Stimulated activated CD4-positive, alpha-beta T cell treated with anti-CD3 and anti-CD28 coated beads, Interleukin-4, amount 100 ng/mL, for 1 hour (primary cell): ENCODE measurements at regions not wholly inside any gene's neighbourhood (a gene's known extent, or its start where the extent isn't known, plus 50 kb on each side); places are given as distances from the start of the nearest gene placed in this dataset.
"Not testable (repeated sequence)": the region's sequence is repeated elsewhere in the genome, so short reads cannot be mapped to it uniquely, and the experiment has no call there.

Source experiments
- DNase-seq: peaks from one replicate; pipeline ENCODE4 v3.0.0-alpha.2; 2020

DNA sequence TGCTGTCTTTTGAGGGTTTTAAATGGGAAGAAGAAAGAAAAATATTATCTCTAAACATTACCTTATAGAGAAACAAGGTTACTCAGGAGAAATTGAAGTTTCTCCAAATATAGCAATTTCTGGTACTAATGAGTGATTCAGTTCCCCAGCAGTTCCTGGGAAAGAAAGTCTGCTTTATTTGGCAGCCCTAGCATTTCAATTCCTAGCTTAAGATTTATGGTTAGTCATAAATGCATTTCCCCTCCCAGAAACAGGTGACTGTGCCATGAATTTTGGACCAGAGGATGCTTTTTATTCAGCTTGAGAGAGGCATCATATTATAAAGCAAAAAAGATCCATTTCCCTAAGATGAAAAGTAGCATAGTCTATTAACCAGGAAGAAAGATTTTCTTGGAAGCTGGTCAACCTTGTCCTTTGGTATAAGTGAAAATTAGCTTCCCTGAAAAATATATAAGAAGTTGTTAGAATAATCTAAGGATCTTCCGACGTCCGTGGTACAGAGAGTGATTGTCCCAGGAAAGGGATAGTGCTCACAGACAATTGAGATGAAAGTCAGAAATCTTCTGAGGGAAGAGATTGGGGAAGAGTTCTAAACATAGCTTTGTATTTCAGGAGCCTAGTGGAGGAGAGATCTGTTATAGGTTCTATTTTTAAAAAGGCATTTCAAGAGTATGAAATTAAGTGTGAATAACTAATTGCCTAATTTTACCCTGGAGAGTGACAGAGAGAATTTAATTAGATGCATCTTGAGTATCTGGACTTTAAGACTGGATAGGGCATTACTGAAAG is 164.9 kb downstream of the ESM1 start:
- no peak for DNase-seq

DNA sequence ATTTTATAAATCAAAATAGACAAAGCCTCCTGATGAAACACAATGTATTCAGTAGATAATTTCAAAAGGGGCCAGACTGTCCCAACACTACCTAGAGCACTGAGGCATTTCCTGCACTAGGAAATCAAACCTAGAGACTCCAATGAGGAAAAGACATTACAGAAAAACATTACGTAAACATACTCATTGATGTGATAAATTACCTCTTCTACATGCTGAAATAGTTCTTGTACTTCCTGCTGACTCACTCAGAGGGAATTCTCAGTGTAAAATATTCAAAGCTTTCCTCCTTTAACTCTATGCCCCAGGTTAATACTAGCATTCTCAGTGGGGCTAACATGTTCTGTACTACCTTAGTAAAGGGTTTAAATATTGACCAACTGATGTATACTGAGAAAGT is 178.0 kb downstream of the ESM1 start:
- DNase-seq, result no peak

DNA sequence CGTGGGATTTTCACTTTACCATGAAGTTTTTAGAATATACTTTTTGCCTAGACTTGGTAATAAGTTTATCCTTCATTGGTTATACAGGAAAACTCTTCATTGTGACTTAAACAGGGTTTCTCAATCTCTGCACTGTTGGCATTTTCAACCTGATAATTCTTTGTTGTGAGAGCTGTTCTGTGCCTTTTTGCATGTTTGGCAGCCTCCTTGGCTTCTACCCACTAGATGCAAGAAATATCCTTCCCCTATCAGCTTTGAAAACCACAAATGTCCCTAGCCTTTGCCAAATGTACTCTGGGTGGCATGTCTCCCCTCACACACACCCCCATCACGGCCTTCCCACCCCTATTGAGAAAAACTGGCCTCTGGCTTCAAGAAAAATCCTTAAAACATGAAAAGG is 180.9 kb downstream of the ESM1 start:
- no peak for DNase-seq

DNA sequence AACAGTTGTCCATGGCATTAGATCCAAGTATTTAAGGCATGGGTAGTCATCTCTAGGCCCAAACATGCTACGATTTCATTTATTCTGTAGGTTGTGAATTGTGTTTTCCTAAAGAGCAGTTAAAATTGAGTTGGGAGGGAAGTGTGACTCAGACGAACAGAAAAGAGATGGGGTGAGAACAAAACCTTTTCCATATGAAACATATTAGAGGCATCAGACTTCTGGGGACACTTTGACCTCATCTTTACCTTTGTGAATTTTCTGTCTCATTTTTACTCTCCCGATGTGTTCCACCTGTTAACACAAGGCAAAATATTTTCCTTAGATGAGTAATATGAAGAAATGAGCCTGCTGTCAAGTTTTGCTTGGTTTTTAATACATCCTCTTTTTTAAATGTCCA is 181.3 kb downstream of the ESM1 start:
- DNase-seq, result no peak

DNA sequence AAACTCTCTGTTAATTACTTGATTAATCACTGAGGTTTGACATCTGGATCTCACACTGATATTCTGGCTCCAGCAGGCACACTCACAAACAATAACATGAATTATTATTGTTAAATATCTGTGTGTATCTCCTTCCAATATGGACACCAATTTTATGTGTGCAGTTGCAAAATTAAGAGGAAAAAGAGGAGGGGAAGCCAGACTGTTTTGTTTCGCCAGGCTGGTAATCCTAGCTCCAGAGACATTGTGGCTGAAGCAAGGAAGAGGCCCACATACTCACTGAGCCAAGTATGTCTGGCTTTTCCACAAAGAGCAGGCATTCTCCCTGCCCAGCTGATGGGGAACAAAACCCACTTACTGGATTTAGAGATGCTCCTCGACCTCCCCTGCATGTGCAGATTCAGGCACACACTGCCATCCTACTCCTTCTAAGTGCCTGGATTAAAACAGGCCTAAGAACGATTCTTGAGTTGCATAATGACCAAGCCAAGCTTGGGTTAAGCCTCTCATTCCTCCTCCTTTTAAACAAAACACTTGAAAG is 181.9 kb downstream of the ESM1 start:
- DNase-seq, result no peak

DNA sequence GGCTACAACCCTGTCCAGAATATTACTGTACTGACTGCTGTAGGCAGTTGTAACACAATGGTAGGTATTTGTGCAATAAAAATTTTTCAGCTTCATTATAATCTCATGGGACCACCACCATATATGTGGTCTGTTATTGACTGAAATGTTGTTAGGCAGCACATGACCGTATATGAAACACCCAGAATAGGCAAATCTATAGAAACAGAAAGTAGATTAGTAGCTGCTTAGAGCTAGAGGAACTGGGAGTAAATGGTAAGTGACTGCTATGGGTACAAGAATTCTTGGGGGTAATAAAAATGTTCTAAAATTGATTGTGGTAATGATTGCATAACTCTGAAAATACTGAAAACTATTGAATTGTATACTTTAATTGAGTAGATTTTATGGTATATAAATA is 185.7 kb downstream of the ESM1 start:
- no peak for DNase-seq

DNA sequence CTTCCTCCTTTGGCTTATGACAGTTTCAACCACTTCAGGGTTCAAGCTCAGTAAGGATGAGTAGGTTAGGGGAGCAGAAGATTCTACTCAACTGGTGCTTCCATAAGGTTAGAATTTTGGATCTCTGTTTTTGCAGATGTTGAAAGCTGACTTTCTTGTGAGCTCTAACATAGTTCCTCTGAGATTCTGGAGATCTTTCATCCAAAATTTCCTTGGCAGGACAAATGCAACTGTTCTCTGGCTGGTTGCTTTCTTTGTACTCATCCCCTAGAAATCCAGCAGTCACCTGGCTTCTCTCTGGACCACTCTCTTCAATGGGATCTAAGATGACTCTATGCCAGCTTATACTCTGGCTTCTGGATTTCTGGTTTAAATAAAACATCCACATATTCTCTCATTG is 189.6 kb downstream of the ESM1 start:
- DNase-seq, result no peak

DNA sequence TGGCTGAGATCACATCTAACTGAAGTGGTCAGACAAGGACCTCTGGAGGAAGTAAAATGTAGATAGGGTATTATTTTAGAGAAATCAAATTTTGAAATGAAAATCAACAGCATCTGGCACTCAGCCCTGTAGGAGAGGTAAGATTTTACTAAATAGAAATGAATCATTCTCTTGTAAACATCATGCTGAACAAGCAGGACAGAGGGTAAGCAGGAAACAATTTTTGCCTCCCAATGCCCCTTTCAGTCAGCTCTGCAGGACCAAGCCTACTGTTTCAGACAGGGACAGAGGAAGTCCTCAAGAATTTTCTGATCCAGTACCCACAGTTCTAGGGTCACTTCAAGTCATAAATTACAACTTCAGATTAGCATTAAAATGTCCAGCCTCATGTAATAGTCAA is 190.1 kb downstream of the ESM1 start:
- DNase-seq, result no peak

DNA sequence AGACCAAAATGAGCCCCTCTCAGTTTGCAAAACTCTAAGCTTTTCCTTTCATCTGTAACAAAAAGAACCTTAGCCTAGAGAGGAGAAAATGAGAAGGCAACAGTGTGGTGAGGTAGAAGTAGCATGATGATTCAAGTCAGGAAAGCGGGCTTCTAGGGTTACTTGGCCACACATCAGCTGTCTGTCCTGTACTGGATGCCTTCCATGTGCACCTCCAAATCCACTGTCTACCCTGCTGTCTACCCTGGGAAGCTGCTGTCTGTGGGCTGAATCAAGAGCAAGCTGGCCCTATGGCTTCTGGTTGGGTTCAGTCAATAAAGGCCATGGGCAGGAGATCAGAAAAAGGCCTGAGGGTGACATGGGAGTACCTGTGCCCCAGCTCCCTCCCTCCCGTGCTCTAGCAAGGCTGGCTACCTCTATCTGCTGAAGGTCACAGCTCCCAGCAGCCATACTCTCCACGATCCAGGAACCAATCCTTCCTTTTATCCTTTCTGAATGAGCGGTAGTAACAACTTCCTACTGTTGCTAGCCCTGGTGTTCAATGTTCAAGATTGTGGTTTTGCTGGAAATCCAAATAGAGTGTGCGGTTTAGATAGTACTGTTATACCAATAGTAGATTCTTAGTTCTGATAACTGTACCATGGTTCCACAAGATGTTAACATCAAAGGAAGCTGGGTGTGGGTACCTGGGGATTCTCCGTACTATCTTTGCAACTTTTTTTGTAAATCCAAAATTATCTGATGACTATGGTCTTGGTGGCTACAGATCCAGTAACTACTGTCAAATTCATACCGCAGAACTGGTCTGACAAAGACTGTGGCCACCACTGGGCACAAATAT is 191.0 kb downstream of the ESM1 start:
- DNase-seq, result no peak

DNA sequence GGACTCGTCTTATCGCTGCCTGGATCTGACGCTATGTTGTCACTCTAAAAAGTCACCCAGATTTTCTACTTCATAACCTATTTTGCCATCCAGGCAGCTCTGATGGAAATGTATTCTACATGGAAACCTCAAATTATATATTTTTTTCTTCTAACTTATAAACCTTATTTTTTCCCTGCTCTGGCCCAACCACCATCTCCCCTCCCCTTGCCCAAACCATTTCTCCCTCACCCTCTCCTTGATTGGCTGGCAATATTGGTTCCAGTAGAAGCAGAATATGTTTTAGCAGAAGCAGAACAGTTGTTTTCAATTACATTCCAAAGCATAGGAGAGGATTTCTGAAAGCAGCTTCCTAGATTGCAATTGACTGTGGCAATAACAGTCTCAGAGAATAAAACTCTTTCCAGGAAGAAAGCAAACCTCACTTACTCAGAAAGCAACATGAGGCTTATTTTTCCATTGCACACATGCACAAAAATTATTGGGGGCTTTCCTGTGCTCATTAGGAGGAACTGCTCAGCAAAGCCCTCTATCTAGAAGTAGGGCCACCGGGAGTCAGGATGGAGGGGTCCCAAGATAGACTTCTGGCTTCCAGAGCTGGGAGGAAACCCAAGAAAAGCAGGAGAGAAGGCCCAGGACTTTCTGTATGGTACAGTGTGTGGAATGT is 191.8 kb downstream of the ESM1 start:
- no peak for DNase-seq

DNA sequence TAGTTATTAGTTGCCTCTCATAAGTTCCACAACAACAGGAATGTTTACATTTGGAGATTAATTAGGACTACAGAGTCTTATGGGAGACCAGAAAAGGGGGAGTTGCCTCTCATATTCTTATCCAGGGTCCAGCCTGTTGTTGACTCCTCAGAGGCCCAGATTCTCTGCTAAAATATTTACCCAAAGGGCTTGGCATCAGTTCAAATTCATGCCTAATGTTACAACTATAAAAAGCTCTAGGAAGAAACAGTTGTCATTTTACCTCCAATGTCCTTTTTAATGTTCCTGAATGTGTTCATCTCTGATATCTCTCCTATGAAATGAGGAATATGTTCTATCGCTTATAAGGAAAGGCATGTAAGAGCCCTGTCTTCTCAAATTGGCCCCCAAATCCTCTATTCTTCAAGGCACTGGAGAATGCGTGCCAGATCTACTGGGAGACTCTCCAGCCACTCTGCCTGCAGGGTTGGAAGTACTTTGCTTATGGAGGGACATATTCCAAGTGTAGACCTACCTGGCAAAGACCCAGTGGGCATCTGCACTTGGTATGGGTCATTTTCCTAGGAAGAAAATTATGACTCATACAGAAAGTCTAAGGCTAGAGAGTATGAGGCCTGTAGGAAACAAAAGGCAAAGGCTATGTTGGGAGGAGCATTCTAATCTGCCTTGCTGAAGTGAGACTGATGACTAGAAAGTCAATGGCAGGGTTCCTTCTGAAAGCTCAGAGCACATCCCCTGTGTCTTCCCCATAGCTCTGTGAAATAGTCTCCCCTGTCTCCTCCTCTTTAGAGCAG is 192.6 kb downstream of the ESM1 start:
- DNase-seq, result no peak

DNA sequence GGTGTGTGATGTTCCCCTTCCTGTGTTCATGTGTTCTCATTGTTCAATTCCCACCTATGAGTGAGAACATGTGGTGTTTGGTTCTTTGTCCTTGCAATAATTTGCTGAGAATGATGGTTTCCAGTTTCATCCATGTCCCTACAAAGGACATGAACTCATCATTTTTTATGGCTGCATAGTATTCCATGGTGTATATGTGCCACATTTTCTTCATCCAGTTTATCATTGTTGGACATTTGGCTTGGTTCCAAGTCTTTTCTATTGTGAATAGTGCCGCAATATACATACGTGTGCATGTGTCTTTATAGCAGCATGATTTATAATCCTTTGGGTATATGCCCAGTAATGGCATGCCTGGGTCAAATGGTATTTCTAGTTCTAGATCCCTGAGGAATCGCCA is 197.5 kb downstream of the ESM1 start:
- DNase-seq, result not testable (repeated sequence)

DNA sequence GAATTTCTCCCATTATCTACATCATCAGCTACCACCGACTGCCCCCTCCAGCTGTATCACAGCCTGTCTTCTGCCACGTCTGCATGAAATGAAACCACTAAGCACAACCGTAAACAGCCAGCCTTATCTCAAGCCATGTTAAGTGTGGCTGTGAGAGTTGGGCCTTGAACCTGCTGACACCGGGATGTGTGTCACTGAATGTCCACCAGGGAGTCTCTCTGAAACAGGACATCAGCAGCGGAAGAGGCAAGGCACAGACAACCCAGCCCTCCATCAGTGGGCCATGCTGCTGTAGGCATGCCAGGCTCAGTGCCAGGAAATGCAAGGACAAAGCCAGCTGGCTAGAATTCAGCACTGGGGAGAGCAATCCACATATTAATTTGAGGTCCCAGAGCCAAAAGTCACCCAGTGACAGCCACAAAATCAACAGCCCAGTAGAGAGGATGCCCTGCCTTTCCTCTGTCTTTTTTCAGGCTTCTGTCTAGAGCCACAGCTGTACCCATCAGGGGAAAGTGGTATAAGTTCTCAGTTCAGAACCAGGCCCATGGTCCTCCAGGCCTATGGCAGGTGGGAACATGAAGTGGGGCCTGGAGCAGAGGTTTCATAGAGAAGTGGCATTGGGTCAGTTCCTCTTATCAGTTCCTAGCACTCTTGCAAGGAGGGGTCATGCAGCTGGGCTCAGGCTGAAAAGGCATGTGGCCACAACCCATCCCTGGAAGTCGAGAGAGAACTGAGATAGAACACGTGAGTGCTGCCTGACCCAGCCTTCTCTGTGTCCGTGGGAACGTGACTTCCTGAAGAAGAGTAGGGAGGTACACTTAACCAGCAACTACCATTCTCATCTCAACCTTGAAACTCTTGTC is 199.4 kb downstream of the ESM1 start:
- DNase-seq, result no peak

DNA sequence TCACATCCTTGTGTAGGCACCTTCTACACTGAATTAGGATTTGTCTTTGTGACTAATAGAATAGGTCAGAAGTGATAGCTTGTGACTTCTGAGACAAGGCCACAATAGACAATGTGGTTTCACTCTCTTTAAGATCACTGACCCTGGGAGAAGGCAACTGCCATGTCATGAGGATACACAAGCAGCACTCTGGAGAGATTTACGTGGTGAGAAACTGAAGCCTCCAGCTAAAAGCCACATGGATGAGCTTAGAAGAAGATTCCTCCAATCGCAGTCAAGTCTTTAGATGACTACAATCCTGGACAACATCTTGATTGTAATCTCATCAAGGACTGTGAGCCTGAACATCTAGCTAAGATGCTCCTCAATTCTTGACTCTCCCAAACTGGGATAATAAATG is 206.6 kb downstream of the ESM1 start:
- no peak for DNase-seq

DNA sequence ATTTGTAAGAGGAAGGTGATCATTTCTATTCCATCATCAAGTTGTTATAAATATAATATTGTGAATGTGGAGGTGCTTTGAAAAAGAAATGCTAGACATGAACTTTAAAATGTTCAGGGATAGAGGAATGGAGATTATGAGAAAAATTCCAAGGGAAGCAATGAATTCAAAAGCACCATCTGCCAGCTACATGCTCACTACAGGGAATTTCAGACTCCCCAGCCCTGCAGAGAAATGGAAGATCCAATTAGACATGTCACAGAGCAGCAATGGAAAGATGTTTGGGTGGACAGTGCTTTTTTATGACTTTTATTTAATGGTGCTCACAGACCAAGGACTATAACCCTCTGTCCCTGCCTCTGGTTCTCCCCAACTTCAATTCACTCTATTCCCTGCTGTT is 209.7 kb downstream of the ESM1 start:
- no peak for DNase-seq

DNA sequence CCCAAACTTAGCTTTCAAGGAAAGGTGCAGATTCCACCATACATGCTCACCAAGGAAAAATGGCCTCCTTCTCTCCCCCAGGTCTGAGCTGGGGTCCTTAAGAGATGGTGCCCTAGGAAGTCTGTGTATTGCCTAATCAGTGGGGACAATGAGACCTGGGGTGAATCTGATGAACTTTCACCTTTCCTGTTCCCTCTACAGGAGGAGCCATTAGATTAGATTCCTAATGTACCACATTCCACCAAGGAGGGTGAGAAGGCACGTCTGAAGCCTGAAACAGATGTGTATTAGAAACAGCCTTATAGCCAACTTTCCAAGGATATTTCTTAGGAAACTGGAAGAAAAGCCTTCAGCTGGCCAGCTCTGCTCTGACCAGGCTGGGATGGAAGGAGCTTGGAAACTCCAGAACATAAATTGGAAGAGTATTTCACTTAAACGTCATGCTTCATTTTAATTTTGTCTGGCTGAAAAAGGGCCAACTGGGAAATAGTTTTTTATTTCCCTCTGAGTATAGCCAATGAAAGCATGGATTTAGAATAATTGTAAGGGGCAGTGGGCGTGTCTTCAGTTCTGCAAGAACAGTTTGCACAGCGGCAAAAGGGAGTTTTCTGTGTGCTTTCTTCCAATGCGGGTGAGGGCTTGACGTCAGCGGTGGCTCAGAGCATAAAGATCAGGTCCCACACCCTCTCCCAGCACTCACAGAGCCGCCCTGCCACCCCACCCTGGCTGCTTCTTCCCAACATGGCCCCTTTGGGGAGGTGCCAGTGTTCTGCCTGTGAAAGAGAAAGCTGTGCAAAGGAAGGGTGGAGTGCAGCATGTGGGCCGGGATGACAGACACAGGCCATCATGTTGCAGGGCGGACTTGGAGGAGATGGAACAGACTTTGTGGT is 210.9 kb downstream of the ESM1 start:
- no peak for DNase-seq

DNA sequence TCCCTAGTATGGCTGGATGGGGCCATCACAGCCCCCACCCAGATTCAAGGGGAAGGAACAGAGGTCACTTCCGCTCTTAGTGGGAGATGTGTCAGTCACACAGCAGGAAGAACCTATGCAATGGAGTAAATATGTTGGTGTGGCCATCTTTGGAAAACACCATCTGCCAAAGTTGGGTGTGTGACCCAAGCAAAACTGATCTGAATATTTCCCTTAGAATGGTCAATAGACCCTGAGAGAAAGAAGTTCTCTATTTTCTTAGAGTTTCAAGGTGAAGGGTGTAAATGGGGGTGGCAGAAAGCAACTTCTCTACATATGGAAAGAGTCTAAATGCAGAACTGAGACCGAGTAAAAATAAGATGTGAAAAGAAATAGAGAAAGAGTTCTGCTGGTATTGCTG is 212.7 kb downstream of the ESM1 start:
- DNase-seq, result no peak

DNA sequence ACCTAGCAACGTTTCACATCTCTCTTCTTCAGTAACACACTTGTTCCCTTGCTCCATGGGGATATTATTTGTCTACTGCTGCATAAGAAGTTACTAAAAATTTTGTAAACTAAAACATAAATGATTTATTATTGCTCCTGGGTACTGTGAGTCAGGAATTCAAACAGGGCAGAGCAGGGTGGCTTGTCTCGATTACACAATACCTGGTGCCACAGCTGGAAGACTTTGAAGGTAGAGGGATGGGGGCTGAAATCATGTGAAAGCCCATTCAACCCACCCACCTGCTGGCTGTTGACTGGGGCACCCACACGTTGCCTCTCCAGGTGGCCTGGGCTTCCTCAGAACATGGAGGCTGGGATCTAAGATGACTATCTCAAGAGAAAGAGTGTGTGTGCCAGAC is 213.2 kb downstream of the ESM1 start:
- no peak for DNase-seq

DNA sequence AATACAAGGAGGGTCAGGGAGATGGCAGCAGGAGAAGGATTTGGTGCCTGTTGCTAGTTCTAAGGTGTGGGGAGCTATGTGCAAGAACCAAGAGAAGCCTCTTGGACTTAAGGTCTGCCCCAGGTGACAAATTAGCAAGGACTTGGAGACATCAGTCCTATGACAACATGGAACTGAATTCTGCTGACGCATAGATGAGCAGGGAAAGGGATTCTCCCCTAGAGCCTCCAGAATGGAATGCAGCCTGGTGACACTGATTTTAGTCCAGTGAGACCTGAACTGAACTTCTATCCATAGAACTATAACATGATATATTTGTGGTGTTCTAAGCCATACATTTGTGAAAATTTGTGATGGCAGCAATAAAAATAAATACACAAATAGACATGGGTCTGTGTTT is 215.6 kb downstream of the ESM1 start:
- DNase-seq, result no peak

DNA sequence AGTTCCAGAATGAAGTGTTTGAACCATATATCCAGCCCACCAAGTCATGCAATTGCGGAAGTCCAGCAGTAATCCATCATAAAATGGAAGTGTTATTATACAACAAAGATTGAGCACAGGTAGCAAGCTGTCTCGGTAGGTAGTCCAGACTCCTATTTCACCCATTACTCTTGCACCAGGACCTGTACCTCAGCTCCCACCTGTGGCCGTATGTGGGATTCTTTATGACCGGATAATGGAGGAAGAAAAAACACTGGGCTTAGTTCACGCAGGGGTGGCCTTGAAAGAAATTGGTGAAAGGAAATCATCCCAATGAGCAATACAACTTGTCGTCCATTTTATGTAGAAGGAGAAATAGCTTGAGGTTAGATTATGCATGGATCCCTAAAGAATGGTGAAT is 216.3 kb downstream of the ESM1 start:
- DNase-seq, result no peak

DNA sequence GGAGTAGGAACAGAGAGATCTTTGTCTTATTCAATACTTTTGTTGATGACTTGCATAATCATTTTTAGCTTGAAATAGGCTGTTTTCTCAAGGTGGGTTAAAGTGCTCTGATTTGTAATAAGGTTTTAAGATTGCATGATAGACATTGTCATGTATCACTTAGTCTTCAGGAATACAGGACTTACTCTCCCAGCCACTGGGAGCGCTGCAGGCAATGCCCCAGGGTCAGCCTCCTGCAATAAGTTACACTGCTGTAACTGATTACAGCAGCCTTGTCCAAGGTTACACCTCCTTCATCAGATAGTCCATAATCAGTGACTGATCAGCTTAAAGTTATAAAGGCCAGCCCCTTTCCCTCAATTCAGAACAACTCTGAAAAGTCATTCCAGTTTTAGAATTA is 218.6 kb downstream of the ESM1 start:
- no peak for DNase-seq
